Testis (tissue), 2 donors: ENCODE measurements at regions not wholly inside any gene's neighbourhood (a gene's known extent, or its start where the extent isn't known, plus 50 kb on each side); places are given as distances from the start of the nearest gene placed in this dataset.

Experiments used
- CTCF ChIP-seq, 3 experiments: fragments of 450-650 bp in 2 of 3; fragments of 200-600 bp in 1 of 3; sonication (generic) in 1 of 3; IDR thresholded peaks; one replicate each; pipeline ENCODE4 v1.5.1; 2016 to 2019; ENCODE audit warnings: antibody characterized with exemption in 3 of 3, mild to moderate bottlenecking in 2 of 3, moderate library complexity in 1 of 3
- POLR2A ChIP-seq: fragments of 450-650 bp; IDR thresholded peaks from one replicate; pipeline ENCODE4 v1.6.1; 2017; ENCODE audit warnings: antibody characterized with exemption, mild to moderate bottlenecking, moderate library complexity

DNA sequence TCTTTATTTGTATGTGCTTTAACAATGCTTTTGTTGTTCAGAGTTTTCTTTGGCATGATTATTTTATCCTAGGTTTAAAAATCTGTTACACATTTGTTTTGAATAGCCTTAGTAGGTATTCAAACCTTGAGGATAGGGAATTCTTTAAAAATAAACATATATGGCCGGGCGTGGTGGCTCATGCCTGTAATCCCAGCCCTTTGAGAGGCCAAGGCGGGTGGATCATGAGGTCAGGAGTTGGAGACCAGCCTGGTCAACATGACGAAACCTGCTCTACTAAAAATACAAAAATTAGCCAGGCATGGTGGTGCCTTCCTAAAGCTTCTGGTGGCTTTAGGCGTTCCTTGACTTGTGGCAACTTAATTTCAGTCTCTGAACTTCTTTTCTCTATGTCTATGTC is 743.3 kb upstream of the EPHA6 start:
- no peak for TF ChIP-seq POLR2A
- no peak for TF ChIP-seq CTCF (IDR thresholded peaks at IDR 0.05)
